Panc1 (cell line): ENCODE measurements at regions not wholly inside any gene's neighbourhood (a gene's known extent, or its start where the extent isn't known, plus 50 kb on each side); places are given as distances from the start of the nearest gene placed in this dataset.

Experiments
- ATAC-seq: fragments of 200-7000 bp; cut with Tn5 transposase; 2 replicates; pipeline ENCODE4 v1.9.1; 2020; ENCODE audit warnings: mild to moderate bottlenecking, moderate library complexity
- BruUV-seq: library from RNA; stranded (reverse); fragments of 400-500 nt; replicated peaks from 2 replicates; lab custom pipeline; 2021; lab: Mats Ljungman, UMichigan
- CTCF ChIA-PET: fragments of 300-600 bp; sonication (Branson Sonifier 250); formaldehyde crosslinking; loops from one replicate; lab custom pipeline; 2022; ENCODE audit warnings: antibody characterized with exemption; lab: Charles Lee
- POLR2A ChIA-PET: fragments of 300-600 bp; sonication (Branson Sonifier 250); formaldehyde crosslinking; loops from one replicate; lab custom pipeline; 2022; ENCODE audit warnings: antibody characterized with exemption; lab: Charles Lee
- DNase-seq: peaks from one replicate; pipeline ENCODE4 v3.0.0-alpha.2; 2010; ENCODE audit warnings: low read depth, low spot score
- H3K27ac ChIP-seq: 2 replicates; pipeline ENCODE4 v1.5.1; 2011; ENCODE audit warnings: mild to moderate bottlenecking, low read length, inconsistent platforms
- H3K27me3 ChIP-seq: fragments of 200-500 bp; sonication (Bioruptor generic); 2 replicates; pipeline ENCODE4 v1.6.0; 2014; ENCODE audit warnings: low read length, inconsistent platforms; ENCODE audit not compliant: control insufficient read depth, insufficient read depth
- H3K36me3 ChIP-seq: fragments of 200-500 bp; sonication (Bioruptor generic); 2 replicates; pipeline ENCODE4 v1.5.1; 2014; ENCODE audit warnings: inconsistent platforms, mild to moderate bottlenecking, low read length, moderate library complexity; ENCODE audit not compliant: control insufficient read depth, insufficient read depth
- H3K4me1 ChIP-seq: 2 replicates; pipeline ENCODE4 v1.5.1; 2011; ENCODE audit warnings: inconsistent platforms, mild to moderate bottlenecking, low read length, moderate library complexity; ENCODE audit not compliant: control insufficient read depth, insufficient read depth
- H3K4me3 ChIP-seq, 2 experiments: 2 replicates each; pipeline ENCODE4 v1.5.1; 2011 to 2012; ENCODE audit warnings: low read depth in 2 of 2, low read length in 2 of 2, mild to moderate bottlenecking in 2 of 2, inconsistent platforms in 1 of 2, moderate library complexity in 1 of 2
- H3K9me3 ChIP-seq: fragments of 200-500 bp; sonication (Bioruptor generic); 2 replicates; pipeline ENCODE4 v1.5.1; 2014; ENCODE audit warnings: low read depth, mild to moderate bottlenecking, inconsistent platforms, low read length, moderate library complexity; ENCODE audit not compliant: control insufficient read depth, insufficient read depth
- CTCF ChIP-seq: fragments of 450-650 bp; IDR thresholded peaks from 2 replicates; pipeline ENCODE4 v1.5.1; 2017; ENCODE audit warnings: mild to moderate bottlenecking
- POLR2AphosphoS5 ChIP-seq: IDR thresholded peaks from 2 replicates; pipeline ENCODE4 v1.6.1; 2012; ENCODE audit warnings: mild to moderate bottlenecking, low read depth, low read length, moderate library complexity
- REST ChIP-seq, 2 experiments: IDR thresholded peaks; 2 replicates each; pipeline ENCODE4 v1.6.1; 2011 to 2012; ENCODE audit warnings: low read depth in 2 of 2, control low read depth in 1 of 2, low read length in 1 of 2, mild to moderate bottlenecking in 1 of 2, moderate library complexity in 1 of 2; ENCODE audit not compliant: insufficient read depth in 1 of 2
- SIN3A ChIP-seq: IDR thresholded peaks from 2 replicates; pipeline ENCODE4 v1.6.1; 2012; ENCODE audit warnings: low read depth, mild to moderate bottlenecking, low read length, moderate library complexity, borderline replicate concordance; ENCODE audit not compliant: insufficient read depth
- TCF7L2 ChIP-seq: IDR thresholded peaks from 2 replicates; pipeline ENCODE4 v1.6.1; 2011; ENCODE audit warnings: mild to moderate bottlenecking, low read depth, low read length, inconsistent platforms
- in situ Hi-C: cut with HindIII; loops from 2 replicates; pipeline ENCODE4 v1.10.0; 2016; ENCODE audit warnings: low sequenced_read_pairs, low pct_unique_long_range_greater_than_20kb
- intact Hi-C: fragments of 100-400 bp; cut with micrococcal nuclease; formaldehyde crosslinking; loops from one replicate; pipeline ENCODE4 v1.10.0; 2022; ENCODE audit not compliant: unreplicated experiment

- Histone ChIP-seq H3K4me3 (no peak overlapping the region), H3K9me3 (no peaks in the 10 kb centered on the region), H3K36me3 (no peaks in the 10 kb centered on the region), H3K27ac (no peak overlapping the region), H3K27me3 (peaks cover 2% of the 10 kb centered on the region), H3K4me1 (no peaks in the 10 kb centered on the region)
- intact Hi-C loops = no loop called here
- no peak for DNase-seq
- POLR2A ChIA-PET = no interaction called here
- TF ChIP-seq SIN3A = no peak
- no peak for TF ChIP-seq CTCF
- no peak for TF ChIP-seq POLR2AphosphoS5
- no peak for TF ChIP-seq TCF7L2
- TF ChIP-seq REST (IDR thresholded peaks at IDR 0.05; ENCODE audit: insufficient read depth in 1 of 2, low read depth in 2 of 2, low read length in 1 of 2) = no peak
- BruUV-seq = no TSS peak
- no peak for ATAC-seq
- CTCF ChIA-PET = no interaction called here
- in situ Hi-C loops = no loop called here
These were observed 294.8 kb upstream of the STT3B start for GRCh38 chr3:31237887-31238286.

- Histone ChIP-seq H3K4me1 (no peaks in the 10 kb centered on the region), H3K9me3 (no peaks in the 10 kb centered on the region), H3K27ac (no peak overlapping the region), H3K27me3 (peaks cover 2% of the 10 kb centered on the region), H3K4me3 (no peak overlapping the region), H3K36me3 (no peaks in the 10 kb centered on the region)
- CTCF ChIA-PET = no interaction called here
- intact Hi-C loops = no loop called here
- in situ Hi-C loops = no loop called here
- POLR2A ChIA-PET = no interaction called here
- DNase-seq (no peak), ATAC-seq (no peak)
- TF ChIP-seq TCF7L2 = no peak
- TF ChIP-seq SIN3A = no peak
- TF ChIP-seq POLR2AphosphoS5 = no peak
- no peak for TF ChIP-seq REST (IDR thresholded peaks at IDR 0.05; ENCODE audit: insufficient read depth in 1 of 2, low read depth in 2 of 2, low read length in 1 of 2)
- TF ChIP-seq CTCF = no peak
- BruUV-seq = no TSS peak
These were observed 292.7 kb upstream of the STT3B start for GRCh38 chr3:31240013-31240412.
